ENCODE measurements at regions not wholly inside any gene's neighbourhood (a gene's known extent, or its start where the extent isn't known, plus 50 kb on each side); places are given as distances from the start of the nearest gene placed in this dataset.

DNA sequence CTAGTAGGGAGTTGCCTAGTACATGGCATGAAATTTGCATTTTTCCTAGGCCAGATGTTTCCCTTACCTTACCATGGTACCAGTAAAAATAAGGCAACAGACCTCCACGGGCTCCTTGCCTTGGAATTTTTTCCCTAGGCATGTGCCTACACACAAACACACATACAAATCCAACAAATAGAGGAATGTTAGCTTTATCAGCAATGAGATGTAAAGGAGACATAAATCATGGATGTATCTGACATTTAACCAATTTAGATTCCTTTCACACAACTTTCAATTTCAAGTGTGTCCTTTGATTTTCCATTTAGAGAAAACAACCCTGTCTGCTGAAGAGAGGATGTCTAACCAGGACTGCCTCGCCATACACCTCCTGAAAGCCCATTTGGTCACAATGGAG lies 209.7 kb upstream of the SP4 start:
- H3K27ac Mint-ChIP-seq, result no peak overlapping the region
- peaks cover 12% of the 10 kb centered on the region for H3K27me3 Mint-ChIP-seq (ENCODE audit: low read depth)
- H3K36me3 Mint-ChIP-seq, result no peaks in the 10 kb centered on the region
- TF ChIP-seq, protein P1, sequence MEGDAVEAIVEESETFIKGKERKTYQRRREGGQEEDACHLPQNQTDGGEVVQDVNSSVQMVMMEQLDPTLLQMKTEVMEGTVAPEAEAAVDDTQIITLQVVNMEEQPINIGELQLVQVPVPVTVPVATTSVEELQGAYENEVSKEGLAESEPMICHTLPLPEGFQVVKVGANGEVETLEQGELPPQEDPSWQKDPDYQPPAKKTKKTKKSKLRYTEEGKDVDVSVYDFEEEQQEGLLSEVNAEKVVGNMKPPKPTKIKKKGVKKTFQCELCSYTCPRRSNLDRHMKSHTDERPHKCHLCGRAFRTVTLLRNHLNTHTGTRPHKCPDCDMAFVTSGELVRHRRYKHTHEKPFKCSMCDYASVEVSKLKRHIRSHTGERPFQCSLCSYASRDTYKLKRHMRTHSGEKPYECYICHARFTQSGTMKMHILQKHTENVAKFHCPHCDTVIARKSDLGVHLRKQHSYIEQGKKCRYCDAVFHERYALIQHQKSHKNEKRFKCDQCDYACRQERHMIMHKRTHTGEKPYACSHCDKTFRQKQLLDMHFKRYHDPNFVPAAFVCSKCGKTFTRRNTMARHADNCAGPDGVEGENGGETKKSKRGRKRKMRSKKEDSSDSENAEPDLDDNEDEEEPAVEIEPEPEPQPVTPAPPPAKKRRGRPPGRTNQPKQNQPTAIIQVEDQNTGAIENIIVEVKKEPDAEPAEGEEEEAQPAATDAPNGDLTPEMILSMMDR (IDR thresholded peaks at IDR 0.05; ENCODE audit: unreplicated experiment), result no peak
- H3K4me3 Mint-ChIP-seq, result no peak overlapping the region
- no peaks in the 10 kb centered on the region for H3K4me1 Mint-ChIP-seq
- H3K9me3 Mint-ChIP-seq, result no peaks in the 10 kb centered on the region
- no peak for DNase-seq (ENCODE audit: low spot score in 2 of 2, unreplicated experiment in 2 of 2)

DNA sequence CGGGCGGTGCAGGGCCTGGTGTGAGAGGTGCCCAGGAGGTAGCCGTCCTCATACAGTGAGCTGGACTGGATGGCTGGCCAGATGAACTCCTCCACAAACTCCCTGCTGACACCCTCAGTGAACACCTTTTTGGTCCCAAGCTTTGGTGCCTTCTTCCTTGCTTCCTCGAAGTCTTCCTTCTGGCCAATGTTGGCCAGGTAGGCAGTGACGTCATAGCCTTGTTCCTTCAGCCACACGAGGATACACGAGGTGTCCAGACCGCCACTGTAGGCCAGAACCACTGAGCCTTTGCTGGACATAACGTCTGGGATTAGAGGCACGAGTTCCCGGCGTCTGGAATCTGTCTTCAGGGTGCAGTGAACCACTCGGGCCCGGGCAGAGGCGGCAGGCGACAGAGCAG lies 206.8 kb upstream of the SP4 start:
- Mint-ChIP-seq H3K9me3 (no peaks in the 10 kb centered on the region), H3K27me3 (ENCODE audit: low read depth) (peaks cover 31% of the 10 kb centered on the region), H3K27ac (no peak overlapping the region), H3K4me1 (no peaks in the 10 kb centered on the region), H3K4me3 (no peak overlapping the region), H3K36me3 (no peaks in the 10 kb centered on the region)
- TF ChIP-seq, protein P1 (IDR thresholded peaks at IDR 0.05; ENCODE audit: unreplicated experiment), result no peak
- no peak for DNase-seq (ENCODE audit: low spot score in 2 of 2, unreplicated experiment in 2 of 2)

DNA sequence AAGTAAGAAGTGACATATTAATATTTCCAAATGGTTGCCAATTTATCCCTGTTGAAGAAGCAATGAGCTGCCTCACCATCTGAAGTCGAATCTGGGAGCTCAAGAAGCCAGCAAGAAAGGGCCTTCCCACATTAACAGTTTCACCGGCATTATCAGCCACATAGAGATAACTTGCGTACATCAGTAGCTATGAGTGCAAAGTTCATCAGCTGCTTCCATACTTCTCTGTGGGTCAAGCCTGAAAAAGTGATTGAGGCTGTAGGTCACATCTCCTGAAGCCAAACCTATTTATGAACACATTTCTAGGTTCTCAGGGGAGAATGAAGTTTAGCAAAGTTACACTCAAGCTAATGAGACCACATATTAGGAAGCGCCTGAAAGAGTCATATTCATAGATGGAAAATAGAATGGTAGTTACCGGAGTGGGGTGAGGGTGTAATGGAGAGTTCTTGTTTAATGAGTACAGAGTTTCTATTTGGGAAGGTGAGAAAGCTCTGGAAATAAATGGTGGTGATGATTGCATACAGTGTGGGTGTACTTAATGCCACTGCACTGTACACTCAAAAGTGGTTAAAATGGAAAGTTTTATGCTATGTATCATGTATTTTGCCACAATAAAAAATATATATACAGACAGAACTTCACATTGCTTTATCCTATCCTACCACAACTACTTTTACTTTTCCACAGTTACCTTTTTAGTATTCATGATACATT lies 189.3 kb upstream of the SP4 start:
- no peak for DNase-seq (ENCODE audit: low spot score in 2 of 2, unreplicated experiment in 2 of 2)
- Mint-ChIP-seq H3K27me3 (ENCODE audit: low read depth) (peaks cover 49% of the 10 kb centered on the region), H3K27ac (no peak overlapping the region), H3K4me1 (no peaks in the 10 kb centered on the region), H3K36me3 (no peaks in the 10 kb centered on the region), H3K4me3 (no peak overlapping the region), H3K9me3 (no peaks in the 10 kb centered on the region)
- TF ChIP-seq, protein P1 (IDR thresholded peaks at IDR 0.05; ENCODE audit: unreplicated experiment), result no peak

DNA sequence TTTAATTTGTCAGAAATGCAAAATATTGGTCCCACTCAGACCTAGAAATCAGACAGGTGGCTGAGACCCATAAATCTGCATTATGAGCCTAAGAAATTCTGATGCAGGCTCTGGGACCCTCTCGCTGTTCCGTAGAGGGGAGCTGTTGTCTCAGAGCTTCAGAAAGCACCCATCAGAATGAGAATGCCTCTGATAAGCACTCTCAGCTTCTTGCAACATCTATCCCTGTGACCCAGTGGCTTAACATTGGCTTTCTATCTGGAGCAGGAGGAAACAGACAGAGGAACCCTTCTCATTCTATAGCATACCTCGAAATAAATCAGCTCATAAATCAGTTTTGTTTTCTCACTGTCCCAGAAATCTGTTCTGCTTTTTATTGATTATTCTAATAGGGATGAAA lies 184.6 kb upstream of the SP4 start:
- H3K36me3 Mint-ChIP-seq, result no peaks in the 10 kb centered on the region
- no peak overlapping the region for H3K27ac Mint-ChIP-seq
- no peak for DNase-seq (ENCODE audit: low spot score in 2 of 2, unreplicated experiment in 2 of 2)
- TF ChIP-seq, protein P1 (IDR thresholded peaks at IDR 0.05; ENCODE audit: unreplicated experiment), result no peak
- peaks cover 66% of the 10 kb centered on the region for H3K27me3 Mint-ChIP-seq (ENCODE audit: low read depth)
- no peak overlapping the region for H3K4me3 Mint-ChIP-seq
- H3K9me3 Mint-ChIP-seq, result no peaks in the 10 kb centered on the region
- no peaks in the 10 kb centered on the region for H3K4me1 Mint-ChIP-seq

DNA sequence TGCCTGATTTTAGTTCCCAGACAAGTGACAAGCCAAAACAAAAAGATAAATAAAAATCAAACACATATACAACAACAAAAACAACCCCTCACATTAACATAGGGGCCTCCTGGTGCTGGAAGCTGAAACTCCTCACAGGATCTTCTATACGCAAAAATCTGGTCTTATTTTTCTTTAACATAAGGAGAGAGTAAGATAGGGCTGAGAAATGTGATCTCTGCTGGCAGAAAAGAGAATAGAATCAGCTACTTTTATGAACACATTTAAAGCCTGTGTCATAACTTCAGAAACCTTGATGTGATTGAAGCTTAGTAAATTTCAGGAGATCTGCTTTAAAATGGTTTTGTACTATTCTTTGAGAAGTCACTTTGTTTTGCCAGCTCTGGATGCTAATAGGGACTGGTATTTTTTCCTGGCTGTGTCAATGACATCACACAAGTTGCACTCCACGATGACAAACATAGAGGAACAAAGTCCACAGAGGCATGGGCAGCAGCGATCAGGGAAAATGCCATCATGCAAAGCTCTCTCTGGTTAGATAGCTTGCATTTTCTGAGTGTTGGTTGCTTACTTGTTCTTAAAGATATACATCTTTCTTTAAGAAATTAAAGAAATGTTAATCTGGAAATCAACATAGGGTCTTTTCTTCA lies 176.6 kb upstream of the SP4 start:
- Mint-ChIP-seq H3K27ac (no peak overlapping the region), H3K4me3 (no peak overlapping the region), H3K9me3 (no peaks in the 10 kb centered on the region), H3K36me3 (no peaks in the 10 kb centered on the region), H3K27me3 (ENCODE audit: low read depth) (peaks cover 88% of the 10 kb centered on the region), H3K4me1 (no peaks in the 10 kb centered on the region)
- DNase-seq (ENCODE audit: low spot score in 2 of 2, unreplicated experiment in 2 of 2), result no peak
- TF ChIP-seq, protein P1 (IDR thresholded peaks at IDR 0.05; ENCODE audit: unreplicated experiment), result no peak
